ENCODE measurements at regions not wholly inside any gene's neighbourhood (a gene's known extent, or its start where the extent isn't known, plus 50 kb on each side); places are given as distances from the start of the nearest gene placed in this dataset. TPM values are rescaled to one million over a fixed set of nuclear protein-coding genes. Genes with fewer than 3 reads are reported as not detected.

GRCh38 chr12:20269337-20270067 is 98.8 kb upstream of the PDE3A start:
- FAIRE-seq (no peak), DNase-seq (ENCODE audit: low spot score in 2 of 2) (no peak)

GRCh38 chr12:20270557-20270956 is 97.8 kb upstream of the PDE3A start:
- no peak for DNase-seq (ENCODE audit: low spot score in 2 of 2)
- no peak for FAIRE-seq

- no peak for FAIRE-seq
- no peak for DNase-seq (ENCODE audit: low spot score in 2 of 2)
Measured at GRCh38 chr12:20272161-20272560, 96.2 kb upstream of the PDE3A start.

GRCh38 chr12:20272801-20273200 is 95.5 kb upstream of the PDE3A start:
- FAIRE-seq = no peak
- DNase-seq (ENCODE audit: low spot score in 2 of 2) = no peak

GRCh38 chr12:20274008-20274407 is 94.3 kb upstream of the PDE3A start:
- DNase-seq (ENCODE audit: low spot score in 2 of 2) (no peak), FAIRE-seq (no peak)

GRCh38 chr12:20278276-20278675 is 90.1 kb upstream of the PDE3A start:
- no peak for FAIRE-seq
- DNase-seq (ENCODE audit: low spot score in 2 of 2) = no peak

GRCh38 chr12:20280515-20280914 is 87.8 kb upstream of the PDE3A start:
- FAIRE-seq = no peak
- no peak for DNase-seq (ENCODE audit: low spot score in 2 of 2)

GRCh38 chr12:20282401-20282800 is 85.9 kb upstream of the PDE3A start:
- FAIRE-seq (no peak), DNase-seq (ENCODE audit: low spot score in 2 of 2) (no peak)

GRCh38 chr12:20283482-20283881 is 84.9 kb upstream of the PDE3A start:
- no peak for FAIRE-seq

GRCh38 chr12:20289520-20289919 is 78.8 kb upstream of the PDE3A start:
- no peak for FAIRE-seq

More at GRCh38 chr12:20283482-20283881, 84.9 kb upstream of the PDE3A start:
- DNase-seq (ENCODE audit: low spot score in 2 of 2) = no peak

GRCh38 chr12:20300457-20300856 is 67.9 kb upstream of the PDE3A start:
- no peak for FAIRE-seq
- DNase-seq (ENCODE audit: low spot score in 2 of 2) = no peak

More at GRCh38 chr12:20289520-20289919, 78.8 kb upstream of the PDE3A start:
- no peak for DNase-seq (ENCODE audit: low spot score in 2 of 2)

- FAIRE-seq = no peak
- DNase-seq (ENCODE audit: low spot score in 2 of 2) = no peak
Measured at GRCh38 chr12:20305470-20305869, 62.9 kb upstream of the PDE3A start.

- DNase-seq (ENCODE audit: low spot score in 2 of 2) (no peak), FAIRE-seq (no peak)
Measured at GRCh38 chr12:20309504-20310148, 58.7 kb upstream of the PDE3A start.

- FAIRE-seq (no peak), DNase-seq (ENCODE audit: low spot score in 2 of 2) (no peak)
Measured at GRCh38 chr12:20314328-20314727, 54.0 kb upstream of the PDE3A start.

GRCh38 chr12:20317554-20317953 is 50.8 kb upstream of the PDE3A start:
- no peak for DNase-seq (ENCODE audit: low spot score in 2 of 2)
- FAIRE-seq = no peak

Small RNAs in the stretch of these regions (small RNA-seq; reads per million reads assigned to genes)
- not detected for gene RNU1-146P

Measured in frontal cortex (tissue), 4 donors.